ENCODE measurements at regions not wholly inside any gene's neighbourhood (a gene's known extent, or its start where the extent isn't known, plus 50 kb on each side); places are given as distances from the start of the nearest gene placed in this dataset.

- no peaks in the 10 kb centered on the region for H3K27me3 ChIP-seq
- no peaks in the 10 kb centered on the region for H3K36me3 ChIP-seq
- no peaks in the 10 kb centered on the region for H3K9me3 ChIP-seq
- H3K4me3 ChIP-seq, result no peak overlapping the region
- TF ChIP-seq POLR2AphosphoS5 (IDR thresholded peaks at IDR 0.05), result no peak
- no peak for TF ChIP-seq EP300 (IDR thresholded peaks at IDR 0.05)
- no peak for TF ChIP-seq POLR2A (IDR thresholded peaks at IDR 0.05)
- TF ChIP-seq, protein P1, sequence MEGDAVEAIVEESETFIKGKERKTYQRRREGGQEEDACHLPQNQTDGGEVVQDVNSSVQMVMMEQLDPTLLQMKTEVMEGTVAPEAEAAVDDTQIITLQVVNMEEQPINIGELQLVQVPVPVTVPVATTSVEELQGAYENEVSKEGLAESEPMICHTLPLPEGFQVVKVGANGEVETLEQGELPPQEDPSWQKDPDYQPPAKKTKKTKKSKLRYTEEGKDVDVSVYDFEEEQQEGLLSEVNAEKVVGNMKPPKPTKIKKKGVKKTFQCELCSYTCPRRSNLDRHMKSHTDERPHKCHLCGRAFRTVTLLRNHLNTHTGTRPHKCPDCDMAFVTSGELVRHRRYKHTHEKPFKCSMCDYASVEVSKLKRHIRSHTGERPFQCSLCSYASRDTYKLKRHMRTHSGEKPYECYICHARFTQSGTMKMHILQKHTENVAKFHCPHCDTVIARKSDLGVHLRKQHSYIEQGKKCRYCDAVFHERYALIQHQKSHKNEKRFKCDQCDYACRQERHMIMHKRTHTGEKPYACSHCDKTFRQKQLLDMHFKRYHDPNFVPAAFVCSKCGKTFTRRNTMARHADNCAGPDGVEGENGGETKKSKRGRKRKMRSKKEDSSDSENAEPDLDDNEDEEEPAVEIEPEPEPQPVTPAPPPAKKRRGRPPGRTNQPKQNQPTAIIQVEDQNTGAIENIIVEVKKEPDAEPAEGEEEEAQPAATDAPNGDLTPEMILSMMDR (IDR thresholded peaks at IDR 0.05), result no peak
- DNase-seq (ENCODE audit: low spot score in 2 of 2), result no peak
- no peaks in the 10 kb centered on the region for H3K4me1 ChIP-seq
- H3K27ac ChIP-seq, result no peak overlapping the region
Measured at GRCh38 chr18:53795610-53796009, 428.9 kb downstream of the MBD2 start.

DNA sequence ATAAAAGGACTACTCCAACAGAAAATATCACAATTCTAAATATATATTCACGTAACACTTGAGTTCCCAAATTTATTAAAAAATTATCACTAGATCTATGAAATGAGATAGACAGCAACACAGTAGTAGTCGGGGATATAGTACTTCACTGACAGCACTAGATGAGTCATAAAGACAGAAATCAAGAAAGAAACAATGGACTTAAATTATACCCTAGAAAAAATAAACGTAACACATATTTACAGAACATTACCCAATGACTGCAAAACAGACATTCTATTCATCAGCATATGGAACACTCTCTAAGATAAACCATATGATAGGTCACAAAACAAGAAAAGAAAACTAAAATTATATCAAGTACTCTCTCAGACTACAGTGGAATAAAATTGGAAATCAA is 429.4 kb downstream of the MBD2 start:
- Histone ChIP-seq H3K9me3 (no peaks in the 10 kb centered on the region), H3K27me3 (no peaks in the 10 kb centered on the region), H3K36me3 (no peaks in the 10 kb centered on the region), H3K27ac (no peak overlapping the region), H3K4me1 (no peaks in the 10 kb centered on the region), H3K4me3 (no peak overlapping the region)
- no peak for TF ChIP-seq POLR2AphosphoS5 (IDR thresholded peaks at IDR 0.05)
- no peak for TF ChIP-seq POLR2A (IDR thresholded peaks at IDR 0.05)
- TF ChIP-seq, protein P1 (IDR thresholded peaks at IDR 0.05), result no peak
- no peak for TF ChIP-seq EP300 (IDR thresholded peaks at IDR 0.05)
- WGBS, result 79% methylated on average over 3 of the region's 3 CpGs
- no peak for DNase-seq (ENCODE audit: low spot score in 2 of 2)

DNA sequence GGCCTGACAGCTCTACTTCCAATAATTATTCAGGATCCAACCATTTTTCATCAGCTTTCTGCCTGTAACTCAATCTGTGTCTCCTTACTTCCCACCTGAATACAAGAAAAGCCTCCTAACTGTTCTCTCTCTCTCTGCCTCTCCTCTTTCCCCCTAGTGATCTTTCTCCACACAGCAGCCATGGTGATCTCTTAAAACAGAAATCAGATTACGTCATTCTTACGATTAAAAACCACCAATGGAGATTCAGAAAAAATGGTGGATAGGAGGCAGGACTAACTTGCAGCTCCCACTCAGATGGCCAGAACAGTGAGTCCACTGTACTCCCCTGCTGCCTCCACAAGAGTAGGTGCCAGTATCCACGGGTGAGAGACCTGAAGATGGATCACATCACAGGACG is 431.7 kb downstream of the MBD2 start:
- Histone ChIP-seq H3K4me1 (no peaks in the 10 kb centered on the region), H3K27ac (no peak overlapping the region), H3K27me3 (no peaks in the 10 kb centered on the region), H3K4me3 (no peak overlapping the region), H3K36me3 (no peaks in the 10 kb centered on the region), H3K9me3 (no peaks in the 10 kb centered on the region)
- TF ChIP-seq, protein P1 (IDR thresholded peaks at IDR 0.05), result no peak
- TF ChIP-seq POLR2AphosphoS5 (IDR thresholded peaks at IDR 0.05), result no peak
- TF ChIP-seq POLR2A (IDR thresholded peaks at IDR 0.05), result no peak
- no peak for TF ChIP-seq EP300 (IDR thresholded peaks at IDR 0.05)
- no peak for DNase-seq (ENCODE audit: low spot score in 2 of 2)
- 94% methylated on average over 4 of the region's 4 CpGs for WGBS

DNA sequence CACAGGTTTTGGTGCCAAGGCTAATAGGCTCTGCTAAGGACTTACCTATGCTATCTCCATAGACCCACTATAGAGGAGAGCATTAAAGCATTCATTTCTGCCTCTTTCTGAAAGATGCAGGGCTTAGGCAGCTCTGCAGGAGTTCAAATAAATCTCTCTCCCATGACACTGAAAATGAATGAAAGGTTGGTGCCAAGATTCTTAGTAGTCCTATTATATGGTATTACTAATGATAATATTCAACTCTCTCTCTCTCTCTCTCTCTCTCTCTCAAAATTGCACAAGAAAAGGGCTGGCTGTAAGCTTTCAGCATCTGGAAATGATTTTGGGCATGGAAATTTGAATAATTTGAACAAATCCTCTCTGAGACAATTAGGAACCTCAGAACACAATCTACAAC is 433.7 kb downstream of the MBD2 start:
- TF ChIP-seq, protein P1 (IDR thresholded peaks at IDR 0.05), result no peak
- TF ChIP-seq EP300 (IDR thresholded peaks at IDR 0.05) (no peak), POLR2AphosphoS5 (IDR thresholded peaks at IDR 0.05) (no peak), POLR2A (IDR thresholded peaks at IDR 0.05) (no peak)
- no peaks in the 10 kb centered on the region for H3K4me1 ChIP-seq
- DNase-seq (ENCODE audit: low spot score in 2 of 2), result no peak

DNA sequence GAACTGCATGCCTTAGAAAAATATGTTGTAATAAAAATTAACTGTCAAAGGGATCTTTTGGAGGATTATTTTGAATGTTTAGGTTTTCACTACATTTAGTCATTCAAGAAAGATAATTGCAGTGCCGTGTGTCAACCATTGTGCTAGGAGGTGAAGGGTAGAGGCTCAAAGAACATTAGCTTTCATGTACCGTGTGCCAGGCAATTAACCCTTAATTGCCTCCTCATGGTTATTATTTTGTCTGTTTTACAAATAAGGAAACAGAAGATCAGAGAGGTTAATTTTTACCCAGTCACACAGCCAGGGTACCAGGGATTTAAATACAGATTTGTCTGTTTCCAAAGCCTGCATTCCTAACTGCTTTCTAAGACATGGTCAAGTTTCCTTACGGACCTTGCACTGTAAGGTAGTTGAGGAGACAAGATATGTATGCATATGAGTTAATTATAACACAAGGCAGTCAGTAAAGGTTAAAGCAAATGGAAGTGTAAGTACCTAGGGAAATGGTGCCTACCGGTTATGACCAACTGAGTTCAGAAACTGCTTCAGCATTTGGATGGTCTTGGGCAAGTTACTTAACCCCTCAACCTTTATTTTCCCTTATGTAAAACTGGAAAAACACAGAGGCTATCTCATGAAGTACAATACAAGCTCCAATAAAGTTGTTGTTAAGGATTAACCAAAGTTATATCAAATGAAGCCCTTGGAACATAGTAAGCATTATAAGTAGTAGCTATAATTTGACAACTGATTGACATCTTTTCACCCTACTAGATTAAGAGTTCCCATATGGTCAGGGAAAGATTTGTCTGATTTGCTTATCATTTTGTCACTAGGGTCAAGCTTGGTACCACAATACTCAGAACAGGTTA is 434.9 kb downstream of the MBD2 start:
- H3K27me3 ChIP-seq, result no peaks in the 10 kb centered on the region
- TF ChIP-seq POLR2AphosphoS5 (IDR thresholded peaks at IDR 0.05), result no peak
- TF ChIP-seq EP300 (IDR thresholded peaks at IDR 0.05), result no peak
- TF ChIP-seq, protein P1 (IDR thresholded peaks at IDR 0.05), result no peak
- TF ChIP-seq POLR2A (IDR thresholded peaks at IDR 0.05), result no peak
- no peak for DNase-seq (ENCODE audit: low spot score in 2 of 2)
- no peaks in the 10 kb centered on the region for H3K36me3 ChIP-seq
- no peak overlapping the region for H3K27ac ChIP-seq
- H3K9me3 ChIP-seq, result no peaks in the 10 kb centered on the region
- H3K4me1 ChIP-seq, result no peaks in the 10 kb centered on the region
- H3K4me3 ChIP-seq, result no peak overlapping the region
- 76% methylated on average over 4 of the region's 4 CpGs for WGBS

More for the DNA sequence above, 433.7 kb downstream of the MBD2 start:
- no peaks in the 10 kb centered on the region for H3K27me3 ChIP-seq
- H3K36me3 ChIP-seq, result no peaks in the 10 kb centered on the region
- H3K27ac ChIP-seq, result no peak overlapping the region
- H3K9me3 ChIP-seq, result no peaks in the 10 kb centered on the region
- no peak overlapping the region for H3K4me3 ChIP-seq
